ENCODE measurements at regions not wholly inside any gene's neighbourhood (a gene's known extent, or its start where the extent isn't known, plus 50 kb on each side); places are given as distances from the start of the nearest gene placed in this dataset.

GRCh38 chr11:37449146-37449545 is 851.1 kb upstream of the RAG2 start:
- TF ChIP-seq EZH2 (IDR thresholded peaks at IDR 0.05; ENCODE audit: insufficient read depth, poor library complexity, severe bottlenecking): no peak
- TF ChIP-seq EZH2phosphoT487 (IDR thresholded peaks at IDR 0.05; ENCODE audit: insufficient read depth, low read depth): no peak

Measured in GM23248 (cell line).